ENCODE measurements at regions not wholly inside any gene's neighbourhood (a gene's known extent, or its start where the extent isn't known, plus 50 kb on each side); places are given as distances from the start of the nearest gene placed in this dataset.

DNA sequence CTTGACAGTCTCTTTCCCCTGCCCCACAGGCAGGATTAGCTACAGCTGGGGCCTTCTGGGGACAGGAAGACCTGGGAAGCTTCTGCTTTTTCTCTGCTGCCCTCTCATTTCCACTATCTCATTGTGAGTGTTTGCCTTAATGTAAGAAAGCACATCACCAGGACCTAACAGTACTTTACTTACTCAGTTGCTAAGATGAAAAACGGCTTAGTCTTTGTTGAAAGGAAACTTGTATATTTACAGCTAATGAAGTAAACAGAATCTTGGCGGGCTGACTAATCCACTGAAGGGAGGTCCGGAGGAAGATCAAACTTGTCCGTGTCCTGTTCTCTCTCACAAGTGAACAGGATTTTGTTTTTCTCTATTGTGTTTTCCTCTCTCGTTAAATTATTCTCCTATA is 128.6 kb downstream of the SOD2 start:
- Histone ChIP-seq H2AFZ (ENCODE audit: insufficient read depth, low read depth, low read length, poor library complexity, severe bottlenecking) (no peak overlapping the region), H3K27ac (ENCODE audit: low read depth in 1 of 2, low read length in 2 of 2) (no peak overlapping the region), H3K27me3 (ENCODE audit: control insufficient read depth in 2 of 2, insufficient read depth in 2 of 2, low read length in 2 of 2) (no peaks in the 10 kb centered on the region), H3K9ac (ENCODE audit: insufficient read depth, low read length, poor library complexity, severe bottlenecking) (no peak overlapping the region), H3K4me3 (replicated peaks in 1 of 3; ENCODE audit: low read depth in 2 of 3, low read length in 3 of 3) (no peak overlapping the region), H3K4me1 (ENCODE audit: control insufficient read depth in 1 of 2, insufficient read depth in 2 of 2, low read length in 2 of 2) (no peaks in the 10 kb centered on the region), H3K36me3 (replicated peaks in 1 of 2; ENCODE audit: control insufficient read depth in 1 of 2, insufficient read depth in 2 of 2, low read length in 2 of 2) (no peaks in the 10 kb centered on the region), H3K9me3 (replicated peaks in 1 of 2; ENCODE audit: control insufficient read depth in 1 of 2, insufficient read depth in 1 of 2, low read length in 2 of 2) (peaks cover 6 to 7% of the 10 kb centered on the region in 2 donors), H3K4me2 (replicated peaks; ENCODE audit: extremely low read depth, low read length, poor library complexity, severe bottlenecking) (no peak overlapping the region), H4K20me1 (ENCODE audit: insufficient read depth, low read length) (no peaks in the 10 kb centered on the region), H3K79me2 (ENCODE audit: insufficient read depth, low read length) (no peaks in the 10 kb centered on the region)
- Mint-ChIP-seq H3K27ac (no peak overlapping the region), H3K9me3 (peaks cover 0 to 12% (median 8%) of the 10 kb centered on the region in 7 donors), H3K4me3 (no peak overlapping the region), H3K27me3 (ENCODE audit: low read depth in 3 of 3) (peaks cover 0 to 2% (median 0%) of the 10 kb centered on the region in 3 donors), H3K4me1 (no peaks in the 10 kb centered on the region), H3K36me3 (no peaks in the 10 kb centered on the region)
- no CpG with 5 or more reads among the region's 5 CpGs for WGBS (ENCODE audit: insufficient coverage)
- intact Hi-C loops (cut with micrococcal nuclease), result no loop called here
- no peak for DNase-seq
- no peak for TF ChIP-seq CTCF (IDR thresholded peaks at IDR 0.05)

- H3K27ac Mint-ChIP-seq, result no peak overlapping the region
- Histone ChIP-seq H3K27me3 (ENCODE audit: control insufficient read depth in 2 of 2, insufficient read depth in 2 of 2, low read length in 2 of 2) (no peaks in the 10 kb centered on the region), H3K27ac (ENCODE audit: low read depth in 1 of 2, low read length in 2 of 2) (no peak overlapping the region), H3K79me2 (ENCODE audit: insufficient read depth, low read length) (no peaks in the 10 kb centered on the region), H3K4me3 (replicated peaks in 1 of 3; ENCODE audit: low read depth in 2 of 3, low read length in 3 of 3) (no peak overlapping the region), H3K4me1 (ENCODE audit: control insufficient read depth in 1 of 2, insufficient read depth in 2 of 2, low read length in 2 of 2) (no peaks in the 10 kb centered on the region), H3K36me3 (replicated peaks in 1 of 2; ENCODE audit: control insufficient read depth in 1 of 2, insufficient read depth in 2 of 2, low read length in 2 of 2) (no peaks in the 10 kb centered on the region), H2AFZ (ENCODE audit: insufficient read depth, low read depth, low read length, poor library complexity, severe bottlenecking) (no peak overlapping the region), H4K20me1 (ENCODE audit: insufficient read depth, low read length) (no peaks in the 10 kb centered on the region), H3K9ac (ENCODE audit: insufficient read depth, low read length, poor library complexity, severe bottlenecking) (no peak overlapping the region), H3K4me2 (replicated peaks; ENCODE audit: extremely low read depth, low read length, poor library complexity, severe bottlenecking) (no peak overlapping the region), H3K9me3 (replicated peaks in 1 of 2; ENCODE audit: control insufficient read depth in 1 of 2, insufficient read depth in 1 of 2, low read length in 2 of 2) (no peaks in the 10 kb centered on the region)
- H3K4me1 Mint-ChIP-seq, result no peaks in the 10 kb centered on the region
- H3K36me3 Mint-ChIP-seq, result no peaks in the 10 kb centered on the region
- DNase-seq, result no peak
- H3K4me3 Mint-ChIP-seq, result no peak overlapping the region
- peaks cover 0 to 1% (median 0%) of the 10 kb centered on the region in 7 donors for H3K9me3 Mint-ChIP-seq
- intact Hi-C loops (cut with micrococcal nuclease), result no loop called here
- WGBS (ENCODE audit: insufficient coverage), result 90% methylated on average over 4 of the region's 4 CpGs
- TF ChIP-seq CTCF (IDR thresholded peaks at IDR 0.05), result no peak
- peaks cover 2 to 4% (median 2%) of the 10 kb centered on the region in 3 donors for H3K27me3 Mint-ChIP-seq (ENCODE audit: low read depth in 3 of 3)
These were observed 136.0 kb downstream of the SOD2 start for GRCh38 chr6:159557031-159557430.

Data from CD14-positive monocyte (primary cell).